H1 (cell line): ENCODE measurements at regions not wholly inside any gene's neighbourhood (a gene's known extent, or its start where the extent isn't known, plus 50 kb on each side); places are given as distances from the start of the nearest gene placed in this dataset.

ENCODE experiments used
- ATF2 ChIP-seq: IDR thresholded peaks from 2 replicates; pipeline ENCODE4 v1.6.1; 2012; ENCODE audit warnings: low read length, inconsistent platforms
- CEBPB ChIP-seq: IDR thresholded peaks from 2 replicates; pipeline ENCODE4 v1.6.1; 2012; ENCODE audit warnings: low read depth, low read length
- CHD2 ChIP-seq: IDR thresholded peaks from 2 replicates; pipeline ENCODE4 v1.6.1; 2012; ENCODE audit warnings: low read length, improper control_type of control experiment
- CTCF ChIP-seq, 3 experiments: IDR thresholded peaks; 1 replicate in 2 of 3; 2 replicates in 1 of 3; pipeline versions ENCODE4 v1.5.1 to v1.6.1; 2011; ENCODE audit warnings: low read length in 3 of 3, mild to moderate bottlenecking in 3 of 3, inconsistent platforms in 2 of 3, low read depth in 1 of 3, moderate library complexity in 1 of 3; ENCODE audit not compliant: insufficient read depth in 1 of 3; ENCODE audit errors: control extremely low read depth in 1 of 3
- EZH2 ChIP-seq: fragments of 200-600 bp; sonication (generic); IDR thresholded peaks from 2 replicates; pipeline ENCODE4 v1.7.1; 2012; ENCODE audit warnings: low read depth, mild to moderate bottlenecking, moderate library complexity, low read length, inconsistent platforms; ENCODE audit not compliant: severe bottlenecking
- POLR2A ChIP-seq, 2 experiments: IDR thresholded peaks; 1 replicate in 1 of 2; 2 replicates in 1 of 2; pipeline ENCODE4 v1.6.1; 2011; ENCODE audit warnings: low read depth in 2 of 2, low read length in 2 of 2, mild to moderate bottlenecking in 2 of 2; ENCODE audit errors: control extremely low read depth in 1 of 2
- POLR2AphosphoS5 ChIP-seq: IDR thresholded peaks from 2 replicates; pipeline ENCODE4 v1.6.1; 2011; ENCODE audit warnings: low read depth, low read length
- RAD21 ChIP-seq, 2 experiments: IDR thresholded peaks in 1 of 2; conservative IDR thresholded peaks in 1 of 2; 2 replicates each; pipeline ENCODE4 v1.6.1; 2011; ENCODE audit warnings: low read depth in 2 of 2, low read length in 2 of 2, improper control_type of control experiment in 1 of 2, inconsistent platforms in 1 of 2, mild to moderate bottlenecking in 1 of 2, moderate library complexity in 1 of 2
- RNF2 ChIP-seq: fragments of 200-900, 300-1000 bp; sonication (generic); IDR thresholded peaks from 2 replicates; pipeline ENCODE4 v1.7.1; 2016; ENCODE audit warnings: borderline replicate concordance, low read depth, mild to moderate bottlenecking, antibody characterized with exemption, low read length; ENCODE audit not compliant: poor library complexity, severe bottlenecking; ENCODE audit errors: missing control alignments
- SIN3A ChIP-seq, 2 experiments: IDR thresholded peaks in 1 of 2; conservative IDR thresholded peaks in 1 of 2; 2 replicates each; pipeline ENCODE4 v1.6.1; 2011 to 2012; ENCODE audit warnings: low read length in 2 of 2, improper control_type of control experiment in 1 of 2, low read depth in 1 of 2, mild to moderate bottlenecking in 1 of 2
- TBP ChIP-seq: IDR thresholded peaks from 2 replicates; pipeline ENCODE4 v1.6.1; 2011; ENCODE audit warnings: low read depth, low read length, improper control_type of control experiment
- YY1 ChIP-seq: IDR thresholded peaks from 2 replicates; pipeline ENCODE4 v1.6.1; 2011; ENCODE audit warnings: low read depth, mild to moderate bottlenecking, low read length
- TF ChIP-seq, protein P1 (sequence below): IDR thresholded peaks from 2 replicates; pipeline ENCODE4 v1.6.1; 2012; ENCODE audit warnings: inconsistent platforms

DNA sequence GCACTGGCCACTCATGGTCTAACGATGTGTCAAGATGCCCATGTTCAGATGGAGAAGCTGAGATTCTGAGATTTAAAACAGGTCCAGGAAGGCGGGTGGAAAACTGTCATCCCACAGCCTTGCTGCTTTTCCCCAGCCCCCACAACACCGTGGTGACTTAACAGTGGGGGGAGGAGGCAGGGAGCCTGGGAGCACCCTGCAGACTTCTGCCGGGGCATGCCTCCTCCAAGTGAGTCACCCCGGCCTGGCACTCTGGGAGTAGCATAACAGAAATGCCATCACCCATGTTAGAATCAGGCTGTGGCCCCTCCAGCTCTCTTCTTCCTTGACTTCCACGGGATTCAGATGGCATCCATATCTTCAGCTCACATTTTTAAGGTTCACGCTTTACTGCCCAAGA lies 164.8 kb downstream of the CBLN1 start:
- no peak for TF ChIP-seq CTCF (IDR thresholded peaks at IDR 0.05; ENCODE audit: control extremely low read depth in 1 of 3, insufficient read depth in 1 of 3, low read depth in 1 of 3, low read length in 3 of 3)
- TF ChIP-seq POLR2AphosphoS5: no peak
- no peak for TF ChIP-seq EZH2
- TF ChIP-seq CHD2: no peak
- TF ChIP-seq RNF2: no peak
- TF ChIP-seq, protein P1, sequence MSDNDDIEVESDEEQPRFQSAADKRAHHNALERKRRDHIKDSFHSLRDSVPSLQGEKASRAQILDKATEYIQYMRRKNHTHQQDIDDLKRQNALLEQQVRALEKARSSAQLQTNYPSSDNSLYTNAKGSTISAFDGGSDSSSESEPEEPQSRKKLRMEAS: no peak
- no peak for TF ChIP-seq SIN3A (conservative IDR thresholded peaks at IDR 0.05 in 1 of 2, IDR thresholded peaks at IDR 0.05 in 1 of 2; ENCODE audit: low read depth in 1 of 2, low read length in 2 of 2)
- TF ChIP-seq RAD21 (IDR thresholded peaks at IDR 0.05 in 1 of 2, conservative IDR thresholded peaks at IDR 0.05 in 1 of 2; ENCODE audit: low read depth in 2 of 2, low read length in 2 of 2): no peak
- TF ChIP-seq ATF2: no peak
- TF ChIP-seq POLR2A (IDR thresholded peaks at IDR 0.05; ENCODE audit: control extremely low read depth in 1 of 2, low read depth in 2 of 2, low read length in 2 of 2): no peak
- no peak for TF ChIP-seq YY1
- no peak for TF ChIP-seq CEBPB
- no peak for TF ChIP-seq TBP
